ENCODE measurements at regions not wholly inside any gene's neighbourhood (a gene's known extent, or its start where the extent isn't known, plus 50 kb on each side); places are given as distances from the start of the nearest gene placed in this dataset.

DNA sequence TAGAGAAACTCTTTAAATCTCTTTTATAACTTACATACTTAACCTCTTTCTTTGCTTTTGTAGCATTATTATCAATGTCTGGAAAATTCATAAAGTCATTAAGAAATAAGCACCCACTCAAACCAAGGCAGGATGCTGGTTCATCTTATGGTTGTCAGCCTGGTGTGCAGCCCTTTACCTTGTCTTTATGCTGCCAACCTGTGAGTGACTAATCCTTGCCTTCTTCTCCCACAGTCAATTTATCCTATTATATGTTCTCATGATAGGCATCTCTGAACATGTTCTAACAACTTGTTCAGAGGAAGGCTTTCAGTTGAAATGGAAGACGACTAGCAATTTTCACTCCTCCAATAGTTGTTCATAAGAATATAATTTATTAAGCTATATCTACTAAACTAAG, 186.9 kb upstream of the CAND1 start:
- Histone ChIP-seq H3K9ac (ENCODE audit: low read length) (no peak overlapping the region), H3K9me2 (ENCODE audit: insufficient read depth, low read length) (no peaks in the 10 kb centered on the region), H3K4me2 (ENCODE audit: low read length) (no peak overlapping the region), H3K9me3 (ENCODE audit: low read length) (no peaks in the 10 kb centered on the region), H3K79me2 (replicated peaks; ENCODE audit: insufficient read depth, low read length) (no peaks in the 10 kb centered on the region), H3K27me3 (ENCODE audit: insufficient read depth, low read depth, low read length) (no peaks in the 10 kb centered on the region), H3K27ac (ENCODE audit: low read length) (no peak overlapping the region), H2AFZ (ENCODE audit: low read depth, low read length) (no peak overlapping the region), H3K4me3 (ENCODE audit: low read length) (no peak overlapping the region), H4K20me1 (ENCODE audit: insufficient read depth) (no peaks in the 10 kb centered on the region), H3F3A (ENCODE audit: insufficient read depth, low read length, poor library complexity, severe bottlenecking) (no peaks in the 10 kb centered on the region), H3K36me3 (ENCODE audit: insufficient read depth, low read length) (no peaks in the 10 kb centered on the region)
- TF ChIP-seq EP300 (conservative IDR thresholded peaks at IDR 0.05; ENCODE audit: poor library complexity, severe bottlenecking) (peak; percentile 69), TAF1 (IDR thresholded peaks at IDR 0.05; ENCODE audit: low read depth) (no peak), MXI1 (conservative IDR thresholded peaks at IDR 0.05; ENCODE audit: poor library complexity, severe bottlenecking) (no peak), POLR2AphosphoS5 (IDR thresholded peaks at IDR 0.05) (peak; percentile 38)
- TF ChIP-seq, protein P1, sequence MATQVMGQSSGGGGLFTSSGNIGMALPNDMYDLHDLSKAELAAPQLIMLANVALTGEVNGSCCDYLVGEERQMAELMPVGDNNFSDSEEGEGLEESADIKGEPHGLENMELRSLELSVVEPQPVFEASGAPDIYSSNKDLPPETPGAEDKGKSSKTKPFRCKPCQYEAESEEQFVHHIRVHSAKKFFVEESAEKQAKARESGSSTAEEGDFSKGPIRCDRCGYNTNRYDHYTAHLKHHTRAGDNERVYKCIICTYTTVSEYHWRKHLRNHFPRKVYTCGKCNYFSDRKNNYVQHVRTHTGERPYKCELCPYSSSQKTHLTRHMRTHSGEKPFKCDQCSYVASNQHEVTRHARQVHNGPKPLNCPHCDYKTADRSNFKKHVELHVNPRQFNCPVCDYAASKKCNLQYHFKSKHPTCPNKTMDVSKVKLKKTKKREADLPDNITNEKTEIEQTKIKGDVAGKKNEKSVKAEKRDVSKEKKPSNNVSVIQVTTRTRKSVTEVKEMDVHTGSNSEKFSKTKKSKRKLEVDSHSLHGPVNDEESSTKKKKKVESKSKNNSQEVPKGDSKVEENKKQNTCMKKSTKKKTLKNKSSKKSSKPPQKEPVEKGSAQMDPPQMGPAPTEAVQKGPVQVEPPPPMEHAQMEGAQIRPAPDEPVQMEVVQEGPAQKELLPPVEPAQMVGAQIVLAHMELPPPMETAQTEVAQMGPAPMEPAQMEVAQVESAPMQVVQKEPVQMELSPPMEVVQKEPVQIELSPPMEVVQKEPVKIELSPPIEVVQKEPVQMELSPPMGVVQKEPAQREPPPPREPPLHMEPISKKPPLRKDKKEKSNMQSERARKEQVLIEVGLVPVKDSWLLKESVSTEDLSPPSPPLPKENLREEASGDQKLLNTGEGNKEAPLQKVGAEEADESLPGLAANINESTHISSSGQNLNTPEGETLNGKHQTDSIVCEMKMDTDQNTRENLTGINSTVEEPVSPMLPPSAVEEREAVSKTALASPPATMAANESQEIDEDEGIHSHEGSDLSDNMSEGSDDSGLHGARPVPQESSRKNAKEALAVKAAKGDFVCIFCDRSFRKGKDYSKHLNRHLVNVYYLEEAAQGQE (IDR thresholded peaks at IDR 0.05; ENCODE audit: borderline replicate concordance) = no peak

DNA sequence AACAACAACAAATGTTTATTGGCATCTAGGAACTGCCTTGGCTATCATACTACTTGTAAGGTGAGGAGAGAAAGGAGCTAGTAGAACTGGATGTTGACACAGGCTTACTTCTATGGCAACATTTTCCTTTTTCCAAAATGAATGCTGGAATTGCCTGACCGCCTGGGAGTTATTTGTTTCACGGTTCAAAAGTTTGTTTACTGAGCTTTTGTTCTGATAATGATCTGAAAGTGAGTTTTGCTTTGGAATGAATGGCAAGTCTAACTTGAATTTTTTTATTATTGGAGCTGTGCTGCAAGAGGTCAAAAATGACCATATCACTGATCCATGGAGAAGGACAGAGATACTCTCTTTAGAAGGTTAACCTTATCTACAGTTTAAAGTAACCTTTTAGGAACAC, 183.5 kb upstream of the CAND1 start:
- no peaks in the 10 kb centered on the region for H3K9me3 ChIP-seq (ENCODE audit: low read length)
- TF ChIP-seq, protein P1 (IDR thresholded peaks at IDR 0.05; ENCODE audit: borderline replicate concordance) = no peak
- TF ChIP-seq CTCF (IDR thresholded peaks at IDR 0.05; ENCODE audit: poor library complexity, severe bottlenecking) (no peak), EP300 (conservative IDR thresholded peaks at IDR 0.05; ENCODE audit: poor library complexity, severe bottlenecking) (no peak), MXI1 (conservative IDR thresholded peaks at IDR 0.05; ENCODE audit: poor library complexity, severe bottlenecking) (no peak), SMC3 (conservative IDR thresholded peaks at IDR 0.05; ENCODE audit: poor library complexity) (no peak), TAF1 (IDR thresholded peaks at IDR 0.05; ENCODE audit: low read depth) (no peak), EZH2 (IDR thresholded peaks at IDR 0.05; ENCODE audit: borderline replicate concordance, insufficient read depth, low read length, poor library complexity, severe bottlenecking) (no peak), RAD21 (conservative IDR thresholded peaks at IDR 0.05) (no peak), POLR2AphosphoS5 (IDR thresholded peaks at IDR 0.05) (no peak)
- H2AFZ ChIP-seq (ENCODE audit: low read depth, low read length) = no peak overlapping the region
- H3K9ac ChIP-seq (ENCODE audit: low read length) = no peak overlapping the region
- H3K4me2 ChIP-seq (ENCODE audit: low read length) = no peak overlapping the region
- H3K27me3 ChIP-seq (ENCODE audit: insufficient read depth, low read depth, low read length) = no peaks in the 10 kb centered on the region
- no peak overlapping the region for H3K27ac ChIP-seq (ENCODE audit: low read length)
- H3F3A ChIP-seq (ENCODE audit: insufficient read depth, low read length, poor library complexity, severe bottlenecking) = no peaks in the 10 kb centered on the region
- H3K36me3 ChIP-seq (ENCODE audit: insufficient read depth, low read length) = no peaks in the 10 kb centered on the region
- no peaks in the 10 kb centered on the region for H3K9me2 ChIP-seq (ENCODE audit: insufficient read depth, low read length)
- H3K4me3 ChIP-seq (ENCODE audit: low read length) = no peak overlapping the region
- H3K79me2 ChIP-seq (replicated peaks; ENCODE audit: insufficient read depth, low read length) = no peaks in the 10 kb centered on the region
- H4K20me1 ChIP-seq (ENCODE audit: insufficient read depth) = no peaks in the 10 kb centered on the region
